ENCODE measurements at regions not wholly inside any gene's neighbourhood (a gene's known extent, or its start where the extent isn't known, plus 50 kb on each side); places are given as distances from the start of the nearest gene placed in this dataset.

GRCh38 chr9:673966-674526 lies 167.5 kb upstream of the DMRT1 start:
- H3K4me1 ChIP-seq = peaks cover 62% of the 10 kb centered on the region
- DNase-seq (ENCODE audit: extremely low spot score in 2 of 2) = no peak
- H3K4me3 ChIP-seq = no peak overlapping the region
- intact Hi-C loops (cut with DNase I) = no loop called here
- H3K9me3 ChIP-seq = no peaks in the 10 kb centered on the region
- H3K27ac ChIP-seq = peak overlapping the region; percentile 66
- no peaks in the 10 kb centered on the region for H3K36me3 ChIP-seq
- H3K27me3 ChIP-seq = no peaks in the 10 kb centered on the region
- no peak for TF ChIP-seq CTCF (IDR thresholded peaks at IDR 0.05)
- no peak for TF ChIP-seq POLR2A (IDR thresholded peaks at IDR 0.05)
- TF ChIP-seq POLR2AphosphoS5 (IDR thresholded peaks at IDR 0.05; ENCODE audit: insufficient read depth in 1 of 2, low read depth in 1 of 2) = no peak

GRCh38 chr9:675697-676370 lies 165.7 kb upstream of the DMRT1 start:
- Histone ChIP-seq H3K27me3 (no peaks in the 10 kb centered on the region), H3K9me3 (no peaks in the 10 kb centered on the region), H3K4me1 (peaks cover 62% of the 10 kb centered on the region), H3K36me3 (no peaks in the 10 kb centered on the region), H3K27ac (peak overlapping the region; percentile 82), H3K4me3 (no peak overlapping the region)
- intact Hi-C loops (cut with DNase I) = no loop called here
- DNase-seq (ENCODE audit: extremely low spot score in 2 of 2) = no peak
- TF ChIP-seq POLR2AphosphoS5 (IDR thresholded peaks at IDR 0.05; ENCODE audit: insufficient read depth in 1 of 2, low read depth in 1 of 2) (no peak), POLR2A (IDR thresholded peaks at IDR 0.05) (no peak), CTCF (IDR thresholded peaks at IDR 0.05) (no peak)

GRCh38 chr9:676780-677438 lies 164.6 kb upstream of the DMRT1 start:
- Histone ChIP-seq H3K4me1 (peaks cover 61% of the 10 kb centered on the region), H3K9me3 (no peaks in the 10 kb centered on the region), H3K36me3 (no peaks in the 10 kb centered on the region), H3K4me3 (peak overlapping the region; percentile 33 to 36), H3K27me3 (no peaks in the 10 kb centered on the region), H3K27ac (peak overlapping the region; percentile 82)
- TF ChIP-seq POLR2AphosphoS5 (IDR thresholded peaks at IDR 0.05; ENCODE audit: insufficient read depth in 1 of 2, low read depth in 1 of 2) (no peak), CTCF (IDR thresholded peaks at IDR 0.05) (no peak), POLR2A (IDR thresholded peaks at IDR 0.05) (no peak)
- intact Hi-C loops (cut with DNase I) = no loop called here
- no peak for DNase-seq (ENCODE audit: extremely low spot score in 2 of 2)

- Histone ChIP-seq H3K27me3 (no peaks in the 10 kb centered on the region), H3K9me3 (no peaks in the 10 kb centered on the region), H3K4me3 (peak overlapping the region; percentile 33 to 36), H3K4me1 (peaks cover 55% of the 10 kb centered on the region), H3K27ac (peak overlapping the region; percentile 82), H3K36me3 (no peaks in the 10 kb centered on the region)
- DNase-seq (ENCODE audit: extremely low spot score in 2 of 2) = no peak
- TF ChIP-seq POLR2AphosphoS5 (IDR thresholded peaks at IDR 0.05; ENCODE audit: insufficient read depth in 1 of 2, low read depth in 1 of 2) (peak in 1 of 2 donors; percentile 58), CTCF (IDR thresholded peaks at IDR 0.05) (no peak)
- intact Hi-C loops (cut with DNase I) = no loop called here
Observed at GRCh38 chr9:677461-678097, 163.9 kb upstream of the DMRT1 start.
